ENCODE measurements at regions not wholly inside any gene's neighbourhood (a gene's known extent, or its start where the extent isn't known, plus 50 kb on each side); places are given as distances from the start of the nearest gene placed in this dataset.

DNA sequence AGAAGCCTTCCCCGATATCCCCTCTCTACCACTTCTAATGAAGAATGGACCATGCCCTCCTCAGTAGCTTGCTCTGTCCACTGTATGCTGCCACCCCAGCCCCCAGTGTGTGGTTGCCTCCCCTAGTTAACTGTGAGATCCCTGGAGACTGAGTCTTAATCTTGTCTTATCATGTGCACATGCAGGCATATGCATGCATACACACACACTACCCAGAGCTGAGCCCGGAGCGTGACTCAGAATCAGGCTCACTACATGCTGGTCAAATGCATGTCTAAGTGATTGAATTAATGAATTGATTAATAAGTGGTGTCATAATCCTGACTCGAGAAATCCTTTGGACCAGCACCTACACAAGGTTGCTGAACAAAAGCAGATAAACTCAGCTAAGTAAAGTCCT is 99.4 kb downstream of the CCT6B start:
- TF ChIP-seq, protein P1, sequence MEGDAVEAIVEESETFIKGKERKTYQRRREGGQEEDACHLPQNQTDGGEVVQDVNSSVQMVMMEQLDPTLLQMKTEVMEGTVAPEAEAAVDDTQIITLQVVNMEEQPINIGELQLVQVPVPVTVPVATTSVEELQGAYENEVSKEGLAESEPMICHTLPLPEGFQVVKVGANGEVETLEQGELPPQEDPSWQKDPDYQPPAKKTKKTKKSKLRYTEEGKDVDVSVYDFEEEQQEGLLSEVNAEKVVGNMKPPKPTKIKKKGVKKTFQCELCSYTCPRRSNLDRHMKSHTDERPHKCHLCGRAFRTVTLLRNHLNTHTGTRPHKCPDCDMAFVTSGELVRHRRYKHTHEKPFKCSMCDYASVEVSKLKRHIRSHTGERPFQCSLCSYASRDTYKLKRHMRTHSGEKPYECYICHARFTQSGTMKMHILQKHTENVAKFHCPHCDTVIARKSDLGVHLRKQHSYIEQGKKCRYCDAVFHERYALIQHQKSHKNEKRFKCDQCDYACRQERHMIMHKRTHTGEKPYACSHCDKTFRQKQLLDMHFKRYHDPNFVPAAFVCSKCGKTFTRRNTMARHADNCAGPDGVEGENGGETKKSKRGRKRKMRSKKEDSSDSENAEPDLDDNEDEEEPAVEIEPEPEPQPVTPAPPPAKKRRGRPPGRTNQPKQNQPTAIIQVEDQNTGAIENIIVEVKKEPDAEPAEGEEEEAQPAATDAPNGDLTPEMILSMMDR (IDR thresholded peaks at IDR 0.05) = no peak
- TF ChIP-seq POLR2A (IDR thresholded peaks at IDR 0.05) = no peak
